Activated CD8-positive, alpha-beta memory T cell treated with anti-CD3 and anti-CD28 coated beads, Interleukin-2, amount 10 ng/mL, durations not matched to agents 7 days and 5 days (primary cell): ENCODE measurements at regions not wholly inside any gene's neighbourhood (a gene's known extent, or its start where the extent isn't known, plus 50 kb on each side); places are given as distances from the start of the nearest gene placed in this dataset.

Experiments used
- ATAC-seq: fragments of 150-1000 bp; cut with Tn5 transposase; one replicate; pipeline ENCODE4 v1.10.0; 2021; ENCODE audit warnings: moderate library complexity
- CTCF ChIA-PET: fragments of 350-600 bp; sonication (Branson Sonifier 250); formaldehyde crosslinking; loops from one replicate; lab custom pipeline; 2021; ENCODE audit warnings: antibody characterized with exemption; lab: Charles Lee
- DNase-seq: peaks from one replicate; pipeline ENCODE4 v3.0.0-alpha.2; 2020
- H3K27ac Mint-ChIP-seq: one replicate; pipeline ENCODE4 v1.8.0; 2021; ENCODE audit warnings: mild to moderate bottlenecking, mixed read lengths
- H3K27me3 Mint-ChIP-seq: one replicate; pipeline ENCODE4 v1.8.0; 2021; ENCODE audit warnings: mixed read lengths
- H3K36me3 Mint-ChIP-seq: one replicate; pipeline ENCODE4 v1.8.0; 2021; ENCODE audit warnings: mild to moderate bottlenecking, mixed read lengths
- H3K4me1 Mint-ChIP-seq: one replicate; pipeline ENCODE4 v1.8.0; 2021; ENCODE audit warnings: mixed read lengths
- H3K4me3 Mint-ChIP-seq: one replicate; pipeline ENCODE4 v1.8.0; 2021; ENCODE audit warnings: mild to moderate bottlenecking, moderate library complexity, mixed read lengths
- H3K9me3 Mint-ChIP-seq: one replicate; pipeline ENCODE4 v1.8.0; 2022; ENCODE audit warnings: low read depth, mixed read lengths

GRCh38 chr1:37137014-37137413 is 102.7 kb upstream of the GRIK3 start:
- Mint-ChIP-seq H3K9me3 (no peaks in the 10 kb centered on the region), H3K4me1 (no peaks in the 10 kb centered on the region), H3K27ac (no peak overlapping the region), H3K36me3 (no peaks in the 10 kb centered on the region), H3K4me3 (no peak overlapping the region), H3K27me3 (no peaks in the 10 kb centered on the region)
- DNase-seq (no peak), ATAC-seq (no peak)
- CTCF ChIA-PET: no interaction called here

- no peak for DNase-seq
- no peak overlapping the region for H3K4me3 Mint-ChIP-seq
- no peak for ATAC-seq
- H3K9me3 Mint-ChIP-seq: no peaks in the 10 kb centered on the region
- no peak overlapping the region for H3K27ac Mint-ChIP-seq
- no peaks in the 10 kb centered on the region for H3K36me3 Mint-ChIP-seq
- CTCF ChIA-PET: no interaction called here
- H3K4me1 Mint-ChIP-seq: no peaks in the 10 kb centered on the region
- H3K27me3 Mint-ChIP-seq: no peaks in the 10 kb centered on the region
Measured at GRCh38 chr1:37137601-37138000, 103.3 kb upstream of the GRIK3 start.

- CTCF ChIA-PET: no interaction called here
- Mint-ChIP-seq H3K36me3 (no peaks in the 10 kb centered on the region), H3K4me3 (no peak overlapping the region), H3K27me3 (no peaks in the 10 kb centered on the region), H3K9me3 (no peaks in the 10 kb centered on the region), H3K27ac (no peak overlapping the region), H3K4me1 (no peaks in the 10 kb centered on the region)
- ATAC-seq: no peak
- no peak for DNase-seq
Measured at GRCh38 chr1:37143800-37144199, 109.5 kb upstream of the GRIK3 start.

GRCh38 chr1:37146071-37146470 is 111.8 kb upstream of the GRIK3 start:
- H3K27ac Mint-ChIP-seq: no peak overlapping the region
- H3K4me1 Mint-ChIP-seq: no peaks in the 10 kb centered on the region
- no peak for ATAC-seq
- H3K27me3 Mint-ChIP-seq: no peaks in the 10 kb centered on the region
- DNase-seq: no peak
- H3K36me3 Mint-ChIP-seq: no peaks in the 10 kb centered on the region
- no peaks in the 10 kb centered on the region for H3K9me3 Mint-ChIP-seq
- H3K4me3 Mint-ChIP-seq: no peak overlapping the region
- CTCF ChIA-PET: no interaction called here

GRCh38 chr1:37147392-37147831 is 113.1 kb upstream of the GRIK3 start:
- H3K9me3 Mint-ChIP-seq: no peaks in the 10 kb centered on the region

GRCh38 chr1:37147906-37148305 is 113.6 kb upstream of the GRIK3 start:
- Mint-ChIP-seq H3K36me3 (no peaks in the 10 kb centered on the region), H3K4me1 (no peaks in the 10 kb centered on the region), H3K27me3 (no peaks in the 10 kb centered on the region), H3K27ac (no peak overlapping the region), H3K4me3 (no peak overlapping the region), H3K9me3 (no peaks in the 10 kb centered on the region)
- ATAC-seq (no peak), DNase-seq (peak; percentile 18)
- CTCF ChIA-PET: no interaction called here

More at GRCh38 chr1:37147392-37147831, 113.1 kb upstream of the GRIK3 start:
- no peak for ATAC-seq
- DNase-seq: peak; percentile 5
- Mint-ChIP-seq H3K4me1 (no peaks in the 10 kb centered on the region), H3K36me3 (no peaks in the 10 kb centered on the region), H3K27me3 (no peaks in the 10 kb centered on the region), H3K27ac (no peak overlapping the region), H3K4me3 (no peak overlapping the region)
- CTCF ChIA-PET: no interaction called here

GRCh38 chr1:37148663-37149062 is 114.3 kb upstream of the GRIK3 start:
- Mint-ChIP-seq H3K9me3 (no peaks in the 10 kb centered on the region), H3K4me3 (no peak overlapping the region), H3K27ac (no peak overlapping the region), H3K36me3 (no peaks in the 10 kb centered on the region), H3K4me1 (no peaks in the 10 kb centered on the region), H3K27me3 (no peaks in the 10 kb centered on the region)
- CTCF ChIA-PET: no interaction called here
- DNase-seq: peak; percentile 21
- no peak for ATAC-seq

- Mint-ChIP-seq H3K4me1 (no peaks in the 10 kb centered on the region), H3K36me3 (no peaks in the 10 kb centered on the region), H3K27ac (no peak overlapping the region), H3K9me3 (no peaks in the 10 kb centered on the region), H3K27me3 (no peaks in the 10 kb centered on the region), H3K4me3 (no peak overlapping the region)
- DNase-seq (peak; percentile 3), ATAC-seq (no peak)
- CTCF ChIA-PET: no interaction called here
Measured at GRCh38 chr1:37149296-37149695, 115.0 kb upstream of the GRIK3 start.

- Mint-ChIP-seq H3K4me1 (no peaks in the 10 kb centered on the region), H3K9me3 (no peaks in the 10 kb centered on the region), H3K36me3 (no peaks in the 10 kb centered on the region), H3K27ac (no peak overlapping the region), H3K4me3 (no peak overlapping the region), H3K27me3 (no peaks in the 10 kb centered on the region)
- peak; percentile 16 for DNase-seq
- ATAC-seq: no peak
- CTCF ChIA-PET: interaction anchor here (0.5 kb wide), 1 partner anchor 63 kb away, joined by 3 read pairs; no protein-coding TSS in a partner anchor
Measured at GRCh38 chr1:37150986-37151385, 116.7 kb upstream of the GRIK3 start.

- no peak for ATAC-seq
- H3K27ac Mint-ChIP-seq: no peak overlapping the region
- H3K4me3 Mint-ChIP-seq: no peak overlapping the region
- peak; percentile 33 for DNase-seq
- H3K36me3 Mint-ChIP-seq: no peaks in the 10 kb centered on the region
- no peaks in the 10 kb centered on the region for H3K9me3 Mint-ChIP-seq
- H3K4me1 Mint-ChIP-seq: no peaks in the 10 kb centered on the region
- H3K27me3 Mint-ChIP-seq: no peaks in the 10 kb centered on the region
- CTCF ChIA-PET: no interaction called here
Measured at GRCh38 chr1:37151789-37152188, 117.5 kb upstream of the GRIK3 start.

- Mint-ChIP-seq H3K27ac (no peak overlapping the region), H3K36me3 (no peaks in the 10 kb centered on the region), H3K4me1 (no peaks in the 10 kb centered on the region), H3K9me3 (no peaks in the 10 kb centered on the region), H3K27me3 (no peaks in the 10 kb centered on the region), H3K4me3 (no peak overlapping the region)
- CTCF ChIA-PET: no interaction called here
- ATAC-seq (no peak), DNase-seq (peak; percentile 8)
Measured at GRCh38 chr1:37152491-37152890, 118.2 kb upstream of the GRIK3 start.

GRCh38 chr1:37153116-37154100 is 119.1 kb upstream of the GRIK3 start:
- Mint-ChIP-seq H3K36me3 (no peaks in the 10 kb centered on the region), H3K27me3 (no peaks in the 10 kb centered on the region), H3K4me1 (no peaks in the 10 kb centered on the region), H3K4me3 (no peak overlapping the region), H3K9me3 (no peaks in the 10 kb centered on the region), H3K27ac (no peak overlapping the region)
- CTCF ChIA-PET: no interaction called here
- ATAC-seq (no peak), DNase-seq (peak; percentile 22)

GRCh38 chr1:37156646-37157045 is 122.3 kb upstream of the GRIK3 start:
- H3K36me3 Mint-ChIP-seq: no peaks in the 10 kb centered on the region
- no peak for ATAC-seq
- H3K4me3 Mint-ChIP-seq: no peak overlapping the region
- no peaks in the 10 kb centered on the region for H3K9me3 Mint-ChIP-seq
- no peaks in the 10 kb centered on the region for H3K4me1 Mint-ChIP-seq
- CTCF ChIA-PET: no interaction called here
- no peaks in the 10 kb centered on the region for H3K27me3 Mint-ChIP-seq
- DNase-seq: peak; percentile 14
- H3K27ac Mint-ChIP-seq: no peak overlapping the region

- H3K36me3 Mint-ChIP-seq: no peaks in the 10 kb centered on the region
- DNase-seq: peak; percentile 14
- CTCF ChIA-PET: no interaction called here
- no peaks in the 10 kb centered on the region for H3K9me3 Mint-ChIP-seq
- ATAC-seq: no peak
- no peaks in the 10 kb centered on the region for H3K27me3 Mint-ChIP-seq
- no peak overlapping the region for H3K27ac Mint-ChIP-seq
- H3K4me1 Mint-ChIP-seq: no peaks in the 10 kb centered on the region
- no peak overlapping the region for H3K4me3 Mint-ChIP-seq
Measured at GRCh38 chr1:37157634-37158033, 123.3 kb upstream of the GRIK3 start.
